K562 (cell line): ENCODE measurements at regions not wholly inside any gene's neighbourhood (a gene's known extent, or its start where the extent isn't known, plus 50 kb on each side); places are given as distances from the start of the nearest gene placed in this dataset.

Source experiments
- ATAC-seq: fragments of 200-7000 bp; cut with Tn5 transposase; 3 replicates; pipeline ENCODE4 v1.9.1; 2020; ENCODE audit warnings: moderate library complexity
- BruUV-seq: library from RNA; stranded (reverse); fragments of 400-500 nt; replicated peaks from 2 replicates; lab custom pipeline; 2021; lab: Mats Ljungman, UMichigan
- CTCF ChIA-PET: fragments of 300-600 bp; formaldehyde crosslinking; extraction: SDS; loops from one replicate; lab custom pipeline; 2021; ENCODE audit warnings: low intra/inter-chr PET ratio; lab: Yijun Ruan, JAX
- POLR2A ChIA-PET: fragments of 300-600, 350-650 bp; sonication (Branson Sonifier 250); formaldehyde crosslinking; extraction: SDS; loops from one replicate; lab custom pipeline; 2021; ENCODE audit warnings: antibody characterized with exemption, inconsistent platforms; lab: Yijun Ruan, JAX
- DNase-seq, 4 experiments: peaks; one replicate each; pipeline versions ENCODE4 v3.0.0 to v3.0.0-alpha.2; 2011 to 2018; ENCODE audit warnings: low spot score in 3 of 4, mixed read lengths in 3 of 4; ENCODE audit errors: extremely low read depth in 1 of 4
- FAIRE-seq: peaks from 2 replicates; lab custom pipeline; 2011; peaks lifted over from hg19 to GRCh38; lab: Jason Lieb, UNC
- H2AFZ ChIP-seq: 2 replicates; pipeline ENCODE4 v1.6.0; 2011; ENCODE audit warnings: low read depth, low read length, control low read depth, inconsistent platforms
- H3K27ac ChIP-seq: fragments of 200-600 bp; 3 replicates; pipeline ENCODE4 v1.8.0; 2011; ENCODE audit warnings: low read depth, mild to moderate bottlenecking, control low read depth, inconsistent platforms, low read length, moderate library complexity, mixed read lengths; ENCODE audit errors: extremely low read depth
- H3K27me3 ChIP-seq, 2 experiments: fragments of 300-600 bp in 1 of 2; 2 replicates in 1 of 2; 3 replicates in 1 of 2; pipeline versions ENCODE4 v1.6.0 to v1.8.0; 2011; ENCODE audit warnings: inconsistent platforms in 2 of 2, low read length in 2 of 2, mild to moderate bottlenecking in 1 of 2, mixed read lengths in 1 of 2, moderate library complexity in 1 of 2; ENCODE audit not compliant: control insufficient read depth in 2 of 2, insufficient read depth in 2 of 2
- H3K36me3 ChIP-seq: fragments of 300-600 bp; 3 replicates; pipeline ENCODE4 v1.8.0; 2011; ENCODE audit warnings: mild to moderate bottlenecking, low read length, inconsistent platforms; ENCODE audit not compliant: control insufficient read depth, insufficient read depth
- H3K4me1 ChIP-seq, 2 experiments: fragments of 200-600 bp in 1 of 2; replicated peaks in 1 of 2; 2 replicates in 1 of 2; 3 replicates in 1 of 2; pipeline versions ENCODE4 v1.5.1 to v1.8.0; 2011; ENCODE audit warnings: inconsistent platforms in 2 of 2, low read length in 2 of 2, mild to moderate bottlenecking in 1 of 2, mixed read lengths in 1 of 2, moderate library complexity in 1 of 2; ENCODE audit not compliant: control insufficient read depth in 2 of 2, insufficient read depth in 2 of 2
- H3K4me2 ChIP-seq: 2 replicates; pipeline ENCODE4 v1.6.1; 2011; ENCODE audit warnings: low read length, control low read depth, inconsistent platforms, mixed read lengths; ENCODE audit not compliant: insufficient read depth
- H3K4me3 ChIP-seq: fragments of 200-600 bp; sonication (generic), shearing (Covaris generic); 2 replicates; pipeline ENCODE4 v1.5.1; 2016; ENCODE audit warnings: control low read depth, inconsistent platforms
- H3K79me2 ChIP-seq: fragments of 200-600 bp; 3 replicates; pipeline ENCODE4 v1.8.0; 2011; ENCODE audit warnings: low read length, inconsistent platforms; ENCODE audit not compliant: control insufficient read depth, insufficient read depth
- H3K9ac ChIP-seq, 2 experiments: 2 replicates each; pipeline versions ENCODE4 v1.6.0 to v1.6.1; 2011; ENCODE audit warnings: low read depth in 2 of 2, low read length in 2 of 2, control low read depth in 1 of 2, inconsistent platforms in 1 of 2, mild to moderate bottlenecking in 1 of 2, mixed read lengths in 1 of 2; ENCODE audit not compliant: insufficient read depth in 1 of 2
- H3K9me1 ChIP-seq: one replicate; pipeline ENCODE4 v1.6.0; 2011; ENCODE audit warnings: inconsistent platforms, mild to moderate bottlenecking, low read length, moderate library complexity; ENCODE audit not compliant: control insufficient read depth, insufficient read depth
- H3K9me3 ChIP-seq: replicated peaks from 2 replicates; pipeline ENCODE4 v1.5.1; 2011; ENCODE audit warnings: low read depth, low read length, inconsistent platforms; ENCODE audit not compliant: control insufficient read depth, insufficient read depth
- H4K20me1 ChIP-seq: replicated peaks from 2 replicates; pipeline ENCODE4 v1.6.1; 2011; ENCODE audit warnings: low read length, inconsistent platforms, mixed read lengths; ENCODE audit not compliant: control insufficient read depth, insufficient read depth
- CHD7 ChIP-seq: fragments of 200-600 bp; sonication (generic); IDR thresholded peaks from one replicate; pipeline ENCODE4 v1.6.1; 2012; ENCODE audit warnings: mild to moderate bottlenecking, low read depth, low read length, inconsistent platforms
- FIP1L1 ChIP-seq: fragments of 200-400 bp; formaldehyde crosslinking; IDR thresholded peaks from 2 replicates; pipeline ENCODE4 v1.6.1; 2018; ENCODE audit warnings: mild to moderate bottlenecking, low read depth, low read length; ENCODE audit not compliant: poor library complexity, severe bottlenecking
- FOXA3 ChIP-seq, 2 experiments: fragments of 450-650 bp in 1 of 2; sonication (generic) in 1 of 2; formaldehyde crosslinking; IDR thresholded peaks in 1 of 2; conservative IDR thresholded peaks in 1 of 2; 2 replicates each; pipeline versions ENCODE4 v1.4.0 to v1.8.0; 2020 to 2022; ENCODE audit warnings: mild to moderate bottlenecking in 2 of 2, missing genetic modification reagents in 1 of 2
- WGBS: fragments of 100-300 bp; shearing (Covaris generic); methylation state at CpG from one replicate; pipeline ENCODE4 v1.1.6; 2016; ENCODE audit warnings: low coverage, mixed read lengths; ENCODE audit not compliant: insufficient coverage; ENCODE audit errors: missing lambda C conversion rate; 5-methylcytosine and 5-hydroxymethylcytosine counted together
- in situ Hi-C: fragments of 300-500 bp; cut with MboI; formaldehyde crosslinking; loops from 4 replicates; pipeline ENCODE4 v1.15.0; 2018; ENCODE audit warnings: inconsistent platforms, mixed read lengths
- intact Hi-C: fragments of 100-400 bp; cut with micrococcal nuclease; formaldehyde crosslinking; loops from 2 replicates; pipeline ENCODE4 v1.14.2; 2022

GRCh38 chr15:47506329-47507100 lies 210.8 kb upstream of the SEMA6D start:
- Histone ChIP-seq H3K4me3 (no peak overlapping the region), H2AFZ (no peak overlapping the region), H3K4me1 (no peaks in the 10 kb centered on the region), H3K4me2 (no peak overlapping the region), H3K27me3 (no peaks in the 10 kb centered on the region), H3K27ac (no peak overlapping the region)
- intact Hi-C loops = no loop called here
- ATAC-seq (no peak), DNase-seq (no peak)
- under 1% methylated on average over 8 of the region's 8 CpGs for WGBS
- TF ChIP-seq FIP1L1 = no peak
- no peak for TF ChIP-seq FOXA3 (CRISPR knock-in tag; conservative IDR thresholded peaks at IDR 0.05 in 1 of 2, IDR thresholded peaks at IDR 0.05 in 1 of 2)
- no peak for TF ChIP-seq CHD7
- TF ChIP-seq, all 486 proteins: peak for 0
- H3K9ac ChIP-seq = no peak overlapping the region
- in situ Hi-C loops = no loop called here
- BruUV-seq = no TSS peak
- H3K79me2 ChIP-seq = no peaks in the 10 kb centered on the region
- ChIA-PET CTCF (no interaction called here), POLR2A (no interaction called here)
- no peaks in the 10 kb centered on the region for H3K9me1 ChIP-seq
- H3K9me3 ChIP-seq = no peaks in the 10 kb centered on the region; the same call in 1 of the 2 replicates
- no peaks in the 10 kb centered on the region for H3K36me3 ChIP-seq
- no peak for FAIRE-seq
- H4K20me1 ChIP-seq = no peaks in the 10 kb centered on the region
